ENCODE measurements at regions not wholly inside any gene's neighbourhood (a gene's known extent, or its start where the extent isn't known, plus 50 kb on each side); places are given as distances from the start of the nearest gene placed in this dataset.

- DNase-seq, result no peak
These were observed 223.8 kb upstream of the CLINT1 start for GRCh38 chr5:158082696-158083287.

- DNase-seq, result no peak
These were observed 221.2 kb upstream of the CLINT1 start for GRCh38 chr5:158080112-158080511.

- DNase-seq, result no peak
These were observed 220.2 kb upstream of the CLINT1 start for GRCh38 chr5:158079097-158079496.

- peak; percentile 25 for DNase-seq
These were observed 216.2 kb upstream of the CLINT1 start for GRCh38 chr5:158074992-158075769.

GRCh38 chr5:158074597-158074991 is 215.6 kb upstream of the CLINT1 start:
- no peak for DNase-seq

GRCh38 chr5:158070859-158071258 is 211.9 kb upstream of the CLINT1 start:
- DNase-seq, result no peak

GRCh38 chr5:158069838-158070237 is 210.9 kb upstream of the CLINT1 start:
- DNase-seq, result no peak

GRCh38 chr5:158068964-158069363 is 210.0 kb upstream of the CLINT1 start:
- no peak for DNase-seq

- DNase-seq, result no peak
These were observed 207.1 kb upstream of the CLINT1 start for GRCh38 chr5:158066076-158066475.

- no peak for DNase-seq
These were observed 205.6 kb upstream of the CLINT1 start for GRCh38 chr5:158064334-158065123.

- DNase-seq, result no peak
These were observed 204.1 kb upstream of the CLINT1 start for GRCh38 chr5:158063052-158063451.

- no peak for DNase-seq
These were observed 202.5 kb upstream of the CLINT1 start for GRCh38 chr5:158061451-158061850.

- no peak for DNase-seq
These were observed 201.3 kb upstream of the CLINT1 start for GRCh38 chr5:158060212-158060611.

- DNase-seq, result no peak
These were observed 199.5 kb upstream of the CLINT1 start for GRCh38 chr5:158058208-158059120.

GRCh38 chr5:158056130-158056825 is 197.3 kb upstream of the CLINT1 start:
- DNase-seq, result no peak

GRCh38 chr5:158055111-158055501 is 196.2 kb upstream of the CLINT1 start:
- no peak for DNase-seq

- DNase-seq, result no peak
These were observed 195.5 kb upstream of the CLINT1 start for GRCh38 chr5:158054223-158055110.

GRCh38 chr5:158051036-158051435 is 192.1 kb upstream of the CLINT1 start:
- DNase-seq, result no peak

- no peak for DNase-seq
These were observed 191.5 kb upstream of the CLINT1 start for GRCh38 chr5:158050421-158050820.

- DNase-seq, result no peak
These were observed 190.5 kb upstream of the CLINT1 start for GRCh38 chr5:158049459-158049858.

- no peak for DNase-seq
These were observed 186.8 kb upstream of the CLINT1 start for GRCh38 chr5:158045696-158046095.
